ENCODE measurements at regions not wholly inside any gene's neighbourhood (a gene's known extent, or its start where the extent isn't known, plus 50 kb on each side); places are given as distances from the start of the nearest gene placed in this dataset.

GRCh38 chr22:44363980-44364750, 51.4 kb upstream of the SHISAL1 start:
- Histone ChIP-seq H3K9me3 (no peaks in the 10 kb centered on the region), H3K4me1 (peaks cover 0 to 33% (median 0%) of the 10 kb centered on the region in 4 donors), H3K4me3 (no peak overlapping the region), H3K27me3 (no peaks in the 10 kb centered on the region), H3K36me3 (no peaks in the 10 kb centered on the region), H3K27ac (peak overlapping the region in 2 of 4 donors; percentile 36 to 73)
- DNase-seq (ENCODE audit: low spot score in 2 of 2) = no peak
- no peak for TF ChIP-seq POLR2A (IDR thresholded peaks at IDR 0.05)
- TF ChIP-seq EP300 (IDR thresholded peaks at IDR 0.05) = no peak
- no peak for TF ChIP-seq CTCF (IDR thresholded peaks at IDR 0.05)
- WGBS, 2 donors = 46 to 59% methylated on average over 11 of the region's 11 CpGs

GRCh38 chr22:44363013-44363979, 50.5 kb upstream of the SHISAL1 start:
- H3K4me1 ChIP-seq = peaks cover 0 to 35% (median 0%) of the 10 kb centered on the region in 4 donors
- peak; percentile 46 to 69 for DNase-seq (ENCODE audit: low spot score in 2 of 2)
- H3K36me3 ChIP-seq = no peaks in the 10 kb centered on the region
- TF ChIP-seq CTCF (IDR thresholded peaks at IDR 0.05) = no peak
- peak in 1 of 2 donors; percentile 72 for TF ChIP-seq EP300 (IDR thresholded peaks at IDR 0.05)
- H3K9me3 ChIP-seq = no peaks in the 10 kb centered on the region
- no peak overlapping the region for H3K4me3 ChIP-seq
- peak overlapping the region in 2 of 4 donors; percentile 64 to 73 for H3K27ac ChIP-seq
- WGBS, 2 donors = 43 to 68% methylated on average over 19 to 22 of the region's 32 CpGs
- no peaks in the 10 kb centered on the region for H3K27me3 ChIP-seq

- H3K27ac ChIP-seq = peak overlapping the region in 2 of 4 donors; percentile 64 to 73
- H3K9me3 ChIP-seq = no peaks in the 10 kb centered on the region
- no peak for TF ChIP-seq CTCF (IDR thresholded peaks at IDR 0.05)
- H3K27me3 ChIP-seq = no peaks in the 10 kb centered on the region
- DNase-seq (ENCODE audit: low spot score in 2 of 2) = no peak
- H3K4me3 ChIP-seq = no peak overlapping the region
- WGBS, 2 donors = 78 to 88% methylated on average over 8 of the region's 8 CpGs
- H3K36me3 ChIP-seq = no peaks in the 10 kb centered on the region
- peaks cover 0 to 43% (median 0%) of the 10 kb centered on the region in 4 donors for H3K4me1 ChIP-seq
Observed at GRCh38 chr22:44362249-44363012, 49.7 kb upstream of the SHISAL1 start.

Data from tibial nerve (tissue), 4 donors.